MM.1S (cell line): ENCODE measurements at regions not wholly inside any gene's neighbourhood (a gene's known extent, or its start where the extent isn't known, plus 50 kb on each side); places are given as distances from the start of the nearest gene placed in this dataset.

ENCODE experiments used
- DNase-seq: peaks from one replicate; pipeline ENCODE4 v3.0.0-alpha.2; 2015
- H2AFZ ChIP-seq: fragments of 300-600 bp; sonication (generic); 2 replicates; pipeline ENCODE4 v1.6.0; 2016; ENCODE audit warnings: antibody characterized with exemption, low read length
- H3F3A ChIP-seq: fragments of 300-600 bp; sonication (generic); 2 replicates; pipeline ENCODE4 v1.6.1; 2016; ENCODE audit warnings: mild to moderate bottlenecking, antibody characterized with exemption, low read length, moderate library complexity, mixed read lengths; ENCODE audit not compliant: insufficient read depth
- H3K27ac ChIP-seq: fragments of 300-600 bp; sonication (generic); 2 replicates; pipeline ENCODE4 v1.5.1; 2016; ENCODE audit warnings: mild to moderate bottlenecking, low read length
- H3K27me3 ChIP-seq: fragments of 300-600 bp; sonication (generic); replicated peaks from 2 replicates; pipeline ENCODE4 v1.6.0; 2016; ENCODE audit warnings: low read length; ENCODE audit not compliant: insufficient read depth
- H3K36me3 ChIP-seq: fragments of 300-600 bp; sonication (generic); replicated peaks from 2 replicates; pipeline ENCODE4 v1.6.1; 2016; ENCODE audit warnings: mild to moderate bottlenecking, low read length, mixed read lengths; ENCODE audit not compliant: insufficient read depth
- H3K4me1 ChIP-seq: fragments of 300-600 bp; sonication (generic); 2 replicates; pipeline ENCODE4 v1.6.1; 2016; ENCODE audit warnings: low read length, mixed read lengths
- H3K4me2 ChIP-seq: fragments of 300-600 bp; sonication (generic); 2 replicates; pipeline ENCODE4 v1.6.0; 2016; ENCODE audit warnings: low read depth, low read length
- H3K4me3 ChIP-seq: fragments of 300-600 bp; sonication (generic); 2 replicates; pipeline ENCODE4 v1.5.1; 2016; ENCODE audit warnings: low read length, mixed read lengths
- H3K79me2 ChIP-seq: fragments of 300-600 bp; sonication (generic); 2 replicates; pipeline ENCODE4 v1.6.1; 2016; ENCODE audit warnings: mixed run types, low read length, mixed read lengths
- H3K9ac ChIP-seq: fragments of 300-600 bp; sonication (generic); 2 replicates; pipeline ENCODE4 v1.6.1; 2016; ENCODE audit warnings: low read length, mixed read lengths
- H3K9me2 ChIP-seq: fragments of 300-600 bp; sonication (generic); replicated peaks from 2 replicates; pipeline ENCODE4 v1.6.1; 2016; ENCODE audit warnings: mild to moderate bottlenecking, low read length, mixed read lengths; ENCODE audit not compliant: insufficient read depth
- H3K9me3 ChIP-seq: fragments of 300-600 bp; sonication (generic); replicated peaks from 2 replicates; pipeline ENCODE4 v1.6.1; 2016; ENCODE audit warnings: mild to moderate bottlenecking, low read length, mixed read lengths; ENCODE audit not compliant: insufficient read depth
- H4K20me1 ChIP-seq: fragments of 300-600 bp; sonication (generic); 2 replicates; pipeline ENCODE4 v1.6.1; 2016; ENCODE audit warnings: mild to moderate bottlenecking, low read length, moderate library complexity, mixed read lengths; ENCODE audit not compliant: insufficient read depth
- CTCF ChIP-seq: fragments of 300-600 bp; sonication (generic); IDR thresholded peaks from 2 replicates; pipeline ENCODE4 v1.5.1; 2016; ENCODE audit warnings: antibody characterized with exemption, low read length, mixed read lengths
- EZH2 ChIP-seq: fragments of 300-600 bp; sonication (generic); optimal IDR thresholded peaks from 2 replicates; pipeline ENCODE3; 2017; ENCODE audit warnings: low read depth, mild to moderate bottlenecking, antibody characterized with exemption, low read length, mixed read lengths
- EZH2phosphoT487 ChIP-seq: fragments of 300-600 bp; sonication (generic); IDR thresholded peaks from 2 replicates; pipeline ENCODE4 v1.6.1; 2018; ENCODE audit warnings: antibody characterized with exemption, low read length

GRCh38 chr6:105596284-105596755 lies 193.4 kb upstream of the PREP start:
- TF ChIP-seq EZH2phosphoT487, result no peak
- no peak for TF ChIP-seq EZH2
- TF ChIP-seq CTCF, result no peak
- Histone ChIP-seq H3K9me3 (no peaks in the 10 kb centered on the region), H3K4me3 (no peak overlapping the region), H4K20me1 (no peaks in the 10 kb centered on the region), H3K9ac (no peak overlapping the region), H3K36me3 (no peaks in the 10 kb centered on the region), H3K4me1 (peaks cover 55% of the 10 kb centered on the region), H3K4me2 (no peak overlapping the region), H2AFZ (no peak overlapping the region), H3F3A (peaks cover 7% of the 10 kb centered on the region), H3K79me2 (no peaks in the 10 kb centered on the region), H3K27ac (no peak overlapping the region), H3K9me2 (no peaks in the 10 kb centered on the region), H3K27me3 (no peaks in the 10 kb centered on the region)
- no peak for DNase-seq

- Histone ChIP-seq H3K4me1 (peaks cover 54% of the 10 kb centered on the region), H3K79me2 (no peaks in the 10 kb centered on the region), H4K20me1 (no peaks in the 10 kb centered on the region), H3K27me3 (no peaks in the 10 kb centered on the region), H3K9me2 (no peaks in the 10 kb centered on the region), H3K4me2 (no peak overlapping the region), H3K9ac (no peak overlapping the region), H3K27ac (no peak overlapping the region), H3K9me3 (no peaks in the 10 kb centered on the region), H3F3A (peaks cover 7% of the 10 kb centered on the region; the same call in 1 of the 2 replicates), H2AFZ (no peak overlapping the region), H3K36me3 (no peaks in the 10 kb centered on the region), H3K4me3 (no peak overlapping the region)
- no peak for TF ChIP-seq CTCF
- no peak for TF ChIP-seq EZH2phosphoT487
- no peak for TF ChIP-seq EZH2
- no peak for DNase-seq
Observed at GRCh38 chr6:105595829-105596228, 192.9 kb upstream of the PREP start.

- peaks cover 7% of the 10 kb centered on the region; the same call in 1 of the 2 replicates for H3F3A ChIP-seq
- H3K4me1 ChIP-seq, result peaks cover 45% of the 10 kb centered on the region
- no peak overlapping the region for H3K9ac ChIP-seq
- no peaks in the 10 kb centered on the region for H4K20me1 ChIP-seq
- no peak overlapping the region for H3K27ac ChIP-seq
- H3K4me3 ChIP-seq, result no peak overlapping the region
- H2AFZ ChIP-seq, result no peak overlapping the region
- H3K9me2 ChIP-seq, result no peaks in the 10 kb centered on the region
- no peak overlapping the region for H3K4me2 ChIP-seq
- H3K9me3 ChIP-seq, result no peaks in the 10 kb centered on the region
- no peak for DNase-seq
- H3K36me3 ChIP-seq, result no peaks in the 10 kb centered on the region
- no peaks in the 10 kb centered on the region for H3K27me3 ChIP-seq
- TF ChIP-seq CTCF (no peak), EZH2 (no peak), EZH2phosphoT487 (no peak)
- no peaks in the 10 kb centered on the region for H3K79me2 ChIP-seq
Observed at GRCh38 chr6:105594821-105595220, 191.9 kb upstream of the PREP start.
